Suprapubic skin (tissue), 4 donors: ENCODE measurements at regions not wholly inside any gene's neighbourhood (a gene's known extent, or its start where the extent isn't known, plus 50 kb on each side); places are given as distances from the start of the nearest gene placed in this dataset.

Experiments used
- EP300 ChIP-seq: sonication (generic); formaldehyde crosslinking; IDR thresholded peaks from one replicate; pipeline ENCODE4 v1.6.1; 2017; ENCODE audit warnings: antibody characterized with exemption
- POLR2A ChIP-seq, 2 donors: fragments of 450-650 bp; IDR thresholded peaks; one replicate each; pipeline ENCODE4 v1.6.1; 2017; ENCODE audit warnings: antibody characterized with exemption in 2 of 2, mild to moderate bottlenecking in 2 of 2, moderate library complexity in 2 of 2
- POLR2AphosphoS5 ChIP-seq, 3 donors: sonication (generic); formaldehyde crosslinking; IDR thresholded peaks; one replicate each; pipeline ENCODE4 v1.6.1; 2017; ENCODE audit warnings: antibody characterized with exemption in 3 of 3
- TF ChIP-seq, protein P1 (sequence below), 2 donors: fragments of 200-600 bp in 1 of 2; fragments of 450-650 bp in 1 of 2; sonication (generic) in 1 of 2; IDR thresholded peaks; one replicate each; pipeline ENCODE4 v1.5.1; 2016 to 2019; ENCODE audit warnings: antibody characterized with exemption in 2 of 2, mild to moderate bottlenecking in 1 of 2, moderate library complexity in 1 of 2

DNA sequence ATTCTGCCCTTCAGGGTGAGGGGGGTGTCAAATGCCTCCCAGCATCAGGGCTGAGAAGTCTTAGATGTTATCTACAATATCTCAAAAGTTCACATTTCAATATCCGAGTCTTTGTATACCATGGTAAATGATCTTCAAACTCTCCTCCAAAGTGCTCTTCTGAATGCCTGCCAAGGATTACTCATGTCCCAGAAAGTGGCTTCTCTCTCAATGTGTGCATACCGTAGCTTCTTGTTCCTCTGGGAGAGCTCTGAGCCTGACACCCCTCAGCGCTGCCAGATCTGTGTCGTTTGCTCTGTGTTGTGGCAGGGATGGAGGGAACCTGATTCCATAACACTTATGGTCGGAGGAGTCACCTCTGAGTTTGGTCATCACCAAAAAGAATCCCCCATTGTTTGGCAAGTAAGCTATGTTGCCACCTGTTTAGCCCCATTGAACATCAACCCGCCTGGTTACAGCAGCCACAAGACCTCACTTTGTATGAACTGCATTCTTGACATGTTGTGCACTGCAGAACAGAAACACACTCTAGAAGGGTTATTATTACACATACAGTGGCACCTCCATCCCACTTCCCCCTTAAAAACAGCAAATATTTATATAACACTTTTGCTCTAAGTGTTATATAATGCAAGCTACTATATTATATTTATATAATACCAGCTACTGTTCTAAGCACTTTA is 163.1 kb upstream of the MIR17HG start:
- TF ChIP-seq EP300 (no peak), POLR2A (IDR thresholded peaks at IDR 0.05) (no peak), POLR2AphosphoS5 (IDR thresholded peaks at IDR 0.05) (no peak)
- TF ChIP-seq, protein P1, sequence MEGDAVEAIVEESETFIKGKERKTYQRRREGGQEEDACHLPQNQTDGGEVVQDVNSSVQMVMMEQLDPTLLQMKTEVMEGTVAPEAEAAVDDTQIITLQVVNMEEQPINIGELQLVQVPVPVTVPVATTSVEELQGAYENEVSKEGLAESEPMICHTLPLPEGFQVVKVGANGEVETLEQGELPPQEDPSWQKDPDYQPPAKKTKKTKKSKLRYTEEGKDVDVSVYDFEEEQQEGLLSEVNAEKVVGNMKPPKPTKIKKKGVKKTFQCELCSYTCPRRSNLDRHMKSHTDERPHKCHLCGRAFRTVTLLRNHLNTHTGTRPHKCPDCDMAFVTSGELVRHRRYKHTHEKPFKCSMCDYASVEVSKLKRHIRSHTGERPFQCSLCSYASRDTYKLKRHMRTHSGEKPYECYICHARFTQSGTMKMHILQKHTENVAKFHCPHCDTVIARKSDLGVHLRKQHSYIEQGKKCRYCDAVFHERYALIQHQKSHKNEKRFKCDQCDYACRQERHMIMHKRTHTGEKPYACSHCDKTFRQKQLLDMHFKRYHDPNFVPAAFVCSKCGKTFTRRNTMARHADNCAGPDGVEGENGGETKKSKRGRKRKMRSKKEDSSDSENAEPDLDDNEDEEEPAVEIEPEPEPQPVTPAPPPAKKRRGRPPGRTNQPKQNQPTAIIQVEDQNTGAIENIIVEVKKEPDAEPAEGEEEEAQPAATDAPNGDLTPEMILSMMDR (IDR thresholded peaks at IDR 0.05): no peak
